GM18858 (cell line): ENCODE measurements at regions not wholly inside any gene's neighbourhood (a gene's known extent, or its start where the extent isn't known, plus 50 kb on each side); places are given as distances from the start of the nearest gene placed in this dataset.
"Not testable (repeated sequence)": the region's sequence is repeated elsewhere in the genome, so short reads cannot be mapped to it uniquely, and the experiment has no call there.

Source experiments
- ATAC-seq: cut with Tn5 transposase; IDR thresholded peaks from one replicate; pipeline ENCODE4 v1.9.1; 2021; ENCODE audit not compliant: unreplicated experiment

- not testable (repeated sequence) for ATAC-seq
Observed at GRCh38 chr2:156254637-156255067, 77.9 kb downstream of the NR4A2 start.

- ATAC-seq: no peak
Observed at GRCh38 chr2:156253765-156254164, 78.8 kb downstream of the NR4A2 start.

- ATAC-seq: no peak
Observed at GRCh38 chr2:156242874-156243273, 89.6 kb downstream of the NR4A2 start.

- no peak for ATAC-seq
Observed at GRCh38 chr2:156237558-156237957, 95.0 kb downstream of the NR4A2 start.

- ATAC-seq: no peak
Observed at GRCh38 chr2:156229724-156230362, 102.7 kb downstream of the NR4A2 start.

GRCh38 chr2:156223328-156223727, 109.2 kb downstream of the NR4A2 start:
- not testable (repeated sequence) for ATAC-seq

GRCh38 chr2:156221703-156222102, 110.8 kb downstream of the NR4A2 start:
- ATAC-seq: no peak

GRCh38 chr2:156219491-156220100, 112.9 kb downstream of the NR4A2 start:
- ATAC-seq: no peak

- ATAC-seq: no peak
Observed at GRCh38 chr2:156215656-156216055, 116.9 kb downstream of the NR4A2 start.

GRCh38 chr2:156211318-156211717, 121.2 kb downstream of the NR4A2 start:
- ATAC-seq: no peak

- no peak for ATAC-seq
Observed at GRCh38 chr2:156206355-156206754, 126.2 kb downstream of the NR4A2 start.

GRCh38 chr2:156199588-156199987, 132.9 kb downstream of the NR4A2 start:
- ATAC-seq: no peak

- no peak for ATAC-seq
Observed at GRCh38 chr2:156196031-156196430, 136.5 kb downstream of the NR4A2 start.

GRCh38 chr2:156192468-156192867, 140.1 kb downstream of the NR4A2 start:
- ATAC-seq: peak; percentile 86

GRCh38 chr2:156191527-156191926, 141.0 kb downstream of the NR4A2 start:
- ATAC-seq: no peak

- ATAC-seq: no peak
Observed at GRCh38 chr2:156190517-156190916, 142.0 kb downstream of the NR4A2 start.

- no peak for ATAC-seq
Observed at GRCh38 chr2:156189584-156189983, 142.9 kb downstream of the NR4A2 start.

- ATAC-seq: no peak
Observed at GRCh38 chr2:156189143-156189542, 143.4 kb downstream of the NR4A2 start.

GRCh38 chr2:156182132-156182531, 150.4 kb downstream of the NR4A2 start:
- ATAC-seq: no peak

- no peak for ATAC-seq
Observed at GRCh38 chr2:156181208-156181607, 151.3 kb downstream of the NR4A2 start.

- no peak for ATAC-seq
Observed at GRCh38 chr2:156177654-156178053, 154.9 kb downstream of the NR4A2 start.

GRCh38 chr2:156175946-156176345, 156.6 kb downstream of the NR4A2 start:
- no peak for ATAC-seq

- no peak for ATAC-seq
Observed at GRCh38 chr2:156170929-156171328, 161.6 kb downstream of the NR4A2 start.
